Endothelial cell of umbilical vein (primary cell): ENCODE measurements at regions not wholly inside any gene's neighbourhood (a gene's known extent, or its start where the extent isn't known, plus 50 kb on each side); places are given as distances from the start of the nearest gene placed in this dataset.

ENCODE experiments used
- POLR2A ChIP-seq: IDR thresholded peaks from 2 replicates; pipeline ENCODE4 v1.6.1; 2012; ENCODE audit warnings: low read depth, mild to moderate bottlenecking, control low read depth, low read length
- TF ChIP-seq, protein P1 (sequence below), 2 donors: IDR thresholded peaks; 1 replicate in 1 of 2; 2 replicates in 1 of 2; pipeline ENCODE4 v1.5.1; 2011; ENCODE audit warnings: low read length in 2 of 2, mild to moderate bottlenecking in 2 of 2, moderate library complexity in 2 of 2, control low read depth in 1 of 2, inconsistent platforms in 1 of 2, low read depth in 1 of 2; ENCODE audit not compliant: insufficient read depth in 1 of 2; ENCODE audit errors: extremely low read depth in 1 of 2

DNA sequence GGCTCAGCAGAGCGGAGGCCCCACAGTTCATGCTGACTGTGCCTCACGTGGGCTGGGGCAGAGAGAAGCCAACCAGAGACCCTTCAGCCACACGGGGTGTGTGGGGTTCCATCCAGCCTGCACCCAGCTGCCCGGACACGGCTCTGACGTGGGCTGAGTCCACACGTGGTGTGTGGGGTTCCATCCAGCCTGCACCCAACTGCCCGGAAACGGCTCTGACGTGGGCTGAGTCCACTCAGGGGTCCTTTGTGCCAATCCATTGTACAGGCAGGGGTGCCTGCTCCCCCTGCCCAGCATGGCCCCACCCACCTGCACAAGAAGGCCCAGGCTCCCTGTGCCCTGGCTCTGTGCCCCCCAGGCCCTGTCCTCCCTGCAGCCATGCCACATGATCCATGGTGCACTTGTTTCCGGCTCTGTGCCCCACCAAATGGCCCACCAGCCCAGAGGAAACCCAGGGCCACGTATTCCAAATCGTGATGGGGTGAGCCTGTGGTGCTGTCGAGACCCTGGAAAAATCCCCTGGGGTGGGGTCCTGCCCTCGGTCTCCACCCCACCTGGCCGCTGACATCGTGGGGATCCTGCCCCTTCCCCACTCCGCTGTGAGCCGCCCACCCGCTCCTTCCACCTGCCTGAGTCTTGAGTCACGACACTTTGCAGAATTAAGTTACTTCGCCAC is 99.3 kb upstream of the SFSWAP start:
- TF ChIP-seq, protein P1, sequence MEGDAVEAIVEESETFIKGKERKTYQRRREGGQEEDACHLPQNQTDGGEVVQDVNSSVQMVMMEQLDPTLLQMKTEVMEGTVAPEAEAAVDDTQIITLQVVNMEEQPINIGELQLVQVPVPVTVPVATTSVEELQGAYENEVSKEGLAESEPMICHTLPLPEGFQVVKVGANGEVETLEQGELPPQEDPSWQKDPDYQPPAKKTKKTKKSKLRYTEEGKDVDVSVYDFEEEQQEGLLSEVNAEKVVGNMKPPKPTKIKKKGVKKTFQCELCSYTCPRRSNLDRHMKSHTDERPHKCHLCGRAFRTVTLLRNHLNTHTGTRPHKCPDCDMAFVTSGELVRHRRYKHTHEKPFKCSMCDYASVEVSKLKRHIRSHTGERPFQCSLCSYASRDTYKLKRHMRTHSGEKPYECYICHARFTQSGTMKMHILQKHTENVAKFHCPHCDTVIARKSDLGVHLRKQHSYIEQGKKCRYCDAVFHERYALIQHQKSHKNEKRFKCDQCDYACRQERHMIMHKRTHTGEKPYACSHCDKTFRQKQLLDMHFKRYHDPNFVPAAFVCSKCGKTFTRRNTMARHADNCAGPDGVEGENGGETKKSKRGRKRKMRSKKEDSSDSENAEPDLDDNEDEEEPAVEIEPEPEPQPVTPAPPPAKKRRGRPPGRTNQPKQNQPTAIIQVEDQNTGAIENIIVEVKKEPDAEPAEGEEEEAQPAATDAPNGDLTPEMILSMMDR (IDR thresholded peaks at IDR 0.05; ENCODE audit: extremely low read depth in 1 of 2, insufficient read depth in 1 of 2, low read depth in 1 of 2, low read length in 2 of 2), result no peak
- TF ChIP-seq POLR2A, result no peak
